GM12873 (cell line): ENCODE measurements at regions not wholly inside any gene's neighbourhood (a gene's known extent, or its start where the extent isn't known, plus 50 kb on each side); places are given as distances from the start of the nearest gene placed in this dataset.

ENCODE experiments used
- CTCF ChIP-seq: IDR thresholded peaks from 2 replicates; pipeline ENCODE4 v1.5.1; 2012; ENCODE audit warnings: low read depth, mild to moderate bottlenecking, moderate library complexity, low read length, control low read depth; ENCODE audit not compliant: insufficient read depth; ENCODE audit errors: missing control alignments

GRCh38 chr4:11720292-11720691 lies 291.6 kb upstream of the HS3ST1 start:
- peak; percentile 69 for TF ChIP-seq CTCF

- no peak for TF ChIP-seq CTCF
Observed at GRCh38 chr4:11719879-11720278, 291.2 kb upstream of the HS3ST1 start.

GRCh38 chr4:11715753-11716521 lies 287.2 kb upstream of the HS3ST1 start:
- TF ChIP-seq CTCF, result no peak

GRCh38 chr4:11710453-11711093 lies 281.9 kb upstream of the HS3ST1 start:
- TF ChIP-seq CTCF, result no peak

GRCh38 chr4:11704186-11704830 lies 275.6 kb upstream of the HS3ST1 start:
- TF ChIP-seq CTCF, result no peak

- no peak for TF ChIP-seq CTCF
Observed at GRCh38 chr4:11702886-11703557, 274.3 kb upstream of the HS3ST1 start.
